Activated CD8-positive, alpha-beta T cell treated with anti-CD3 and anti-CD28 coated beads for 36 hours (primary cell): ENCODE measurements at regions not wholly inside any gene's neighbourhood (a gene's known extent, or its start where the extent isn't known, plus 50 kb on each side); places are given as distances from the start of the nearest gene placed in this dataset.

Experiments
- ATAC-seq: fragments of 200-7000 bp; cut with Tn5 transposase; one replicate; pipeline ENCODE4 v1.10.0; 2021; ENCODE audit warnings: mild to moderate bottlenecking, moderate library complexity
- CTCF ChIA-PET: fragments of 350-600 bp; sonication (Branson Sonifier 250); formaldehyde crosslinking; loops from one replicate; lab custom pipeline; 2021; ENCODE audit warnings: antibody characterized with exemption; lab: Charles Lee
- POLR2A ChIA-PET: fragments of 350-600 bp; sonication (Branson Sonifier 250); formaldehyde crosslinking; loops from one replicate; lab custom pipeline; 2021; ENCODE audit warnings: antibody characterized with exemption; lab: Charles Lee
- DNase-seq: peaks from one replicate; pipeline ENCODE4 v3.0.0-alpha.2; 2020
- H3K27ac Mint-ChIP-seq: one replicate; pipeline ENCODE4 v1.8.0; 2021; ENCODE audit warnings: mild to moderate bottlenecking, mixed read lengths
- H3K27me3 Mint-ChIP-seq: one replicate; pipeline ENCODE4 v1.8.0; 2021; ENCODE audit warnings: mixed read lengths
- H3K36me3 Mint-ChIP-seq: one replicate; pipeline ENCODE4 v1.8.0; 2021; ENCODE audit warnings: low read depth, mixed read lengths
- H3K4me1 Mint-ChIP-seq: one replicate; pipeline ENCODE4 v1.8.0; 2021; ENCODE audit warnings: low read depth, mixed read lengths
- H3K4me3 Mint-ChIP-seq: one replicate; pipeline ENCODE4 v1.8.0; 2021; ENCODE audit warnings: mild to moderate bottlenecking, moderate library complexity, mixed read lengths
- H3K9me3 Mint-ChIP-seq: one replicate; pipeline ENCODE4 v1.8.0; 2021; ENCODE audit warnings: mixed read lengths
- CTCF ChIP-seq: fragments of 200-600 bp; IDR thresholded peaks from one replicate; pipeline ENCODE4 v1.8.0; 2022; ENCODE audit warnings: antibody characterized with exemption, mild to moderate bottlenecking
- intact Hi-C: fragments of 100-400 bp; cut with micrococcal nuclease; formaldehyde crosslinking; loops from one replicate; pipeline ENCODE4 v1.10.0; 2022

GRCh38 chr3:96071097-96071496, 743.3 kb upstream of the EPHA6 start:
- Mint-ChIP-seq H3K9me3 (peaks cover 5% of the 10 kb centered on the region), H3K4me1 (no peaks in the 10 kb centered on the region)
- CTCF ChIA-PET = no interaction called here

GRCh38 chr3:96072226-96072625, 742.2 kb upstream of the EPHA6 start:
- CTCF ChIA-PET = no interaction called here
- POLR2A ChIA-PET = no interaction called here
- intact Hi-C loops = no loop called here

More at GRCh38 chr3:96071097-96071496, 743.3 kb upstream of the EPHA6 start:
- TF ChIP-seq CTCF = no peak
- no peak for DNase-seq
- POLR2A ChIA-PET = no interaction called here
- ATAC-seq = no peak
- no peaks in the 10 kb centered on the region for H3K27me3 Mint-ChIP-seq
- H3K4me3 Mint-ChIP-seq = no peak overlapping the region
- intact Hi-C loops = no loop called here
- H3K27ac Mint-ChIP-seq = no peak overlapping the region
- H3K36me3 Mint-ChIP-seq = no peaks in the 10 kb centered on the region

GRCh38 chr3:96083610-96084009, 730.8 kb upstream of the EPHA6 start:
- POLR2A ChIA-PET = no interaction called here
- H3K4me3 Mint-ChIP-seq = no peak overlapping the region
- no peak for DNase-seq

More at GRCh38 chr3:96072226-96072625, 742.2 kb upstream of the EPHA6 start:
- Mint-ChIP-seq H3K36me3 (no peaks in the 10 kb centered on the region), H3K4me3 (no peak overlapping the region), H3K4me1 (no peaks in the 10 kb centered on the region), H3K9me3 (peaks cover 5% of the 10 kb centered on the region), H3K27me3 (no peaks in the 10 kb centered on the region), H3K27ac (no peak overlapping the region)
- DNase-seq (no peak), ATAC-seq (no peak)
- TF ChIP-seq CTCF = no peak

GRCh38 chr3:96086018-96086417, 728.4 kb upstream of the EPHA6 start:
- Mint-ChIP-seq H3K9me3 (peaks cover 6% of the 10 kb centered on the region), H3K4me1 (no peaks in the 10 kb centered on the region), H3K36me3 (no peaks in the 10 kb centered on the region), H3K4me3 (no peak overlapping the region), H3K27me3 (no peaks in the 10 kb centered on the region), H3K27ac (no peak overlapping the region)
- ATAC-seq = no peak
- intact Hi-C loops = no loop called here
- CTCF ChIA-PET = no interaction called here
- POLR2A ChIA-PET = no interaction called here
- TF ChIP-seq CTCF = no peak
- no peak for DNase-seq

More at GRCh38 chr3:96083610-96084009, 730.8 kb upstream of the EPHA6 start:
- no peak for ATAC-seq
- no peaks in the 10 kb centered on the region for H3K36me3 Mint-ChIP-seq
- H3K27me3 Mint-ChIP-seq = no peaks in the 10 kb centered on the region
- CTCF ChIA-PET = no interaction called here
- H3K4me1 Mint-ChIP-seq = no peaks in the 10 kb centered on the region
- no peak overlapping the region for H3K27ac Mint-ChIP-seq
- TF ChIP-seq CTCF = no peak
- H3K9me3 Mint-ChIP-seq = peaks cover 6% of the 10 kb centered on the region
- intact Hi-C loops = no loop called here

- Mint-ChIP-seq H3K27me3 (no peaks in the 10 kb centered on the region), H3K36me3 (peaks cover 1% of the 10 kb centered on the region), H3K27ac (no peak overlapping the region), H3K9me3 (peaks cover 5% of the 10 kb centered on the region), H3K4me1 (no peaks in the 10 kb centered on the region), H3K4me3 (no peak overlapping the region)
- POLR2A ChIA-PET = no interaction called here
- intact Hi-C loops = no loop called here
- TF ChIP-seq CTCF = no peak
- CTCF ChIA-PET = no interaction called here
- no peak for DNase-seq
- no peak for ATAC-seq
Measured at GRCh38 chr3:96101006-96101560, 713.3 kb upstream of the EPHA6 start.
